HG03575 (cell line): ENCODE measurements at regions not wholly inside any gene's neighbourhood (a gene's known extent, or its start where the extent isn't known, plus 50 kb on each side); places are given as distances from the start of the nearest gene placed in this dataset.

ENCODE experiments used
- ATAC-seq: cut with Tn5 transposase; IDR thresholded peaks from one replicate; pipeline ENCODE4 v1.9.1; 2021; ENCODE audit not compliant: unreplicated experiment, insufficient number of reproducible peaks, low FRiP score; ENCODE audit errors: extremely low read depth

GRCh38 chr16:22732959-22733358, 81.0 kb upstream of the HS3ST2 start:
- ATAC-seq: no peak

GRCh38 chr16:22734368-22734767, 79.6 kb upstream of the HS3ST2 start:
- no peak for ATAC-seq

GRCh38 chr16:22736791-22737190, 77.2 kb upstream of the HS3ST2 start:
- no peak for ATAC-seq

- no peak for ATAC-seq
Measured at GRCh38 chr16:22739077-22739476, 74.9 kb upstream of the HS3ST2 start.

GRCh38 chr16:22743401-22743800, 70.6 kb upstream of the HS3ST2 start:
- ATAC-seq: no peak

GRCh38 chr16:22751104-22751667, 62.8 kb upstream of the HS3ST2 start:
- no peak for ATAC-seq

GRCh38 chr16:22751685-22752084, 62.3 kb upstream of the HS3ST2 start:
- ATAC-seq: no peak

- ATAC-seq: no peak
Measured at GRCh38 chr16:22753451-22753850, 60.5 kb upstream of the HS3ST2 start.

- no peak for ATAC-seq
Measured at GRCh38 chr16:22754577-22754976, 59.4 kb upstream of the HS3ST2 start.

GRCh38 chr16:22757202-22757601, 56.8 kb upstream of the HS3ST2 start:
- no peak for ATAC-seq

GRCh38 chr16:22762486-22762885, 51.5 kb upstream of the HS3ST2 start:
- ATAC-seq: no peak

GRCh38 chr16:22763437-22764080, 50.4 kb upstream of the HS3ST2 start:
- ATAC-seq: no peak
